ENCODE measurements at regions not wholly inside any gene's neighbourhood (a gene's known extent, or its start where the extent isn't known, plus 50 kb on each side); places are given as distances from the start of the nearest gene placed in this dataset.

DNA sequence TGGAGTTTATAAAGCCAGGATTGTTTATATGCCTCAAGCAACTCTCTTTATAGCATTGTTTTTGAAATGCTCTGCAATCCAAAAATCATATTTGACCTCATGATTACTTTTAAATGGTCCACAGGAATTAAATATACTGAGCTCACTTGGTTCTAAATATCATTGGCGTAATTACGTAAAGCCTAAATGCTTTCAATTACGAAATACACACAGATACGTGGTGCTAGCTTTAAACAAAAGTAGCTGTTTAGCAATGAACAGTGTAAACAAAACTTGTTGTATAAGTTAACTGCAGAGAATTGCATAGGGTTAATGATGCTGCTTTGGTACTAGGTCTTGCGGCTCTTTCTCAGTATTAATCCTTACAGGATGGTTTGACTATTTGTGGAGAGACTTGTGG, 346.6 kb downstream of the COG6 start:
- WGBS, 3 donors = 90 to 92% (median 91%) methylated on average over 5 of the region's 5 CpGs

DNA sequence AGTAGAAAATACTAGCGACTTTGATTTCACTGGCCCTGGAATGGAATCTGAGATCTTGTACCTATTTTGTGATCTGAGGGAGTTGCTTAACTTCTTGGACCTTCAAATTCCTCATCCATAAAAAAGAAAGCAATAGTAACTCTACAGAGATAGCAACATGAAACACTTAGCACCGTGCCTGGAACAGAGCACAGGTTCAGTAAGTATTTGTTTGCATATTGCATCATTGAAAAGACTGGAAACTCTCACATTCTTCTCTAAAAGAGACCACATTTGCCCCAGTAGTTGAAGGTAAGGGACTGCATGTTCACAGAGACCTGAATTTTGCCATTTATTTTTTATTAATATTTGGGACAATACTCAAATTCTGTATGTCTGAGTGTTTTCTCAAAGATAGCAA, 358.1 kb downstream of the COG6 start:
- Histone ChIP-seq H3K36me3 (no peaks in the 10 kb centered on the region), H3K27ac (no peak overlapping the region), H3K4me1 (ENCODE audit: insufficient read depth) (peaks cover 3% of the 10 kb centered on the region), H3K27me3 (peaks cover 2% of the 10 kb centered on the region), H3K9me3 (no peaks in the 10 kb centered on the region), H3K4me3 (no peak overlapping the region)
- WGBS, 3 donors = 71 to 81% (median 78%) methylated on average over 2 of the region's 2 CpGs
- TF ChIP-seq, protein P1, sequence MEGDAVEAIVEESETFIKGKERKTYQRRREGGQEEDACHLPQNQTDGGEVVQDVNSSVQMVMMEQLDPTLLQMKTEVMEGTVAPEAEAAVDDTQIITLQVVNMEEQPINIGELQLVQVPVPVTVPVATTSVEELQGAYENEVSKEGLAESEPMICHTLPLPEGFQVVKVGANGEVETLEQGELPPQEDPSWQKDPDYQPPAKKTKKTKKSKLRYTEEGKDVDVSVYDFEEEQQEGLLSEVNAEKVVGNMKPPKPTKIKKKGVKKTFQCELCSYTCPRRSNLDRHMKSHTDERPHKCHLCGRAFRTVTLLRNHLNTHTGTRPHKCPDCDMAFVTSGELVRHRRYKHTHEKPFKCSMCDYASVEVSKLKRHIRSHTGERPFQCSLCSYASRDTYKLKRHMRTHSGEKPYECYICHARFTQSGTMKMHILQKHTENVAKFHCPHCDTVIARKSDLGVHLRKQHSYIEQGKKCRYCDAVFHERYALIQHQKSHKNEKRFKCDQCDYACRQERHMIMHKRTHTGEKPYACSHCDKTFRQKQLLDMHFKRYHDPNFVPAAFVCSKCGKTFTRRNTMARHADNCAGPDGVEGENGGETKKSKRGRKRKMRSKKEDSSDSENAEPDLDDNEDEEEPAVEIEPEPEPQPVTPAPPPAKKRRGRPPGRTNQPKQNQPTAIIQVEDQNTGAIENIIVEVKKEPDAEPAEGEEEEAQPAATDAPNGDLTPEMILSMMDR (IDR thresholded peaks at IDR 0.05) = no peak
- TF ChIP-seq POLR2A (IDR thresholded peaks at IDR 0.05) = no peak
- TF ChIP-seq EP300 (IDR thresholded peaks at IDR 0.05) = no peak
- intact Hi-C loops (cut with DNase I) = no loop called here
- no peak for DNase-seq

More for the DNA sequence above, 346.6 kb downstream of the COG6 start:
- H3K4me1 ChIP-seq (ENCODE audit: insufficient read depth) = no peaks in the 10 kb centered on the region
- H3K9me3 ChIP-seq = no peaks in the 10 kb centered on the region
- DNase-seq = no peak
- intact Hi-C loops (cut with DNase I) = no loop called here
- H3K36me3 ChIP-seq = no peaks in the 10 kb centered on the region
- H3K27ac ChIP-seq = no peak overlapping the region
- H3K4me3 ChIP-seq = no peak overlapping the region
- H3K27me3 ChIP-seq = no peaks in the 10 kb centered on the region
- TF ChIP-seq EP300 (IDR thresholded peaks at IDR 0.05) (no peak), POLR2A (IDR thresholded peaks at IDR 0.05) (no peak)
- TF ChIP-seq, protein P1 (IDR thresholded peaks at IDR 0.05) = no peak

DNA sequence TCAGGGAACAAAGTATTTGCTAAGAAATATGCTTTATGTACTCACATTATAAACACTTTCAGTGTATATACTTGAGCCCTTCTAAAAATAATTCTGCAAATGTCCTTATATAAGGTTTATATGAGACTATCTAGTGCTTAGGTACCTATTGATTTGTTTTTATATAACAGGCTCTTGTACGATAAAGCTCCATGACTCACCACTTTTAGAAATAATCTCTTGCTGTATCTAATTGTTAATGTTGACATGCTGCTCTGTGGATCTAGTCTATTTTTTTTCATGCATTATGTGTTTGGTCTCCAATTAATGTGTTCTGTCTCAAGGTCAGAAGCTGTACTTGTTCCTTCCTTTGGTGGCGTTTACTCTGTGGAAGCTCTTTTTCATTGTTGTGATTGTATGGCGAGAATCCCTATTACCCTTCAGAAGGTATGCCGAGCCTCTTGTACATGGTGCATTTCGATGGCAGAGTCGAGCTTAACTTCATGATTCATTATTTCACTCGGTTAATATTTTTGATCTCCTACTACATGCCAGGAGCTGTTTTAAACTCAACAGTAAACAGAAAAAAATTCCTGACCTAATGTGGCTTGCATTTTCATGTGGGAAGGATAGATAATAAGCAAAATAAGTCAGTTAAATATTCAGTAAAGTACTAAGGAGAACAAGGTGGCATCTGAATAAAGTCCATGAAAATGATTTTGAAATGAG, 361.6 kb downstream of the COG6 start:
- no peak for DNase-seq
- Histone ChIP-seq H3K36me3 (no peaks in the 10 kb centered on the region), H3K9me3 (no peaks in the 10 kb centered on the region), H3K4me1 (ENCODE audit: insufficient read depth) (peaks cover 3% of the 10 kb centered on the region), H3K4me3 (no peak overlapping the region), H3K27me3 (no peaks in the 10 kb centered on the region), H3K27ac (no peak overlapping the region)
- TF ChIP-seq, protein P1 (IDR thresholded peaks at IDR 0.05) = no peak
- WGBS, 3 donors = 59 to 71% (median 67%) methylated on average over 7 of the region's 7 CpGs
- intact Hi-C loops (cut with DNase I) = no loop called here

DNA sequence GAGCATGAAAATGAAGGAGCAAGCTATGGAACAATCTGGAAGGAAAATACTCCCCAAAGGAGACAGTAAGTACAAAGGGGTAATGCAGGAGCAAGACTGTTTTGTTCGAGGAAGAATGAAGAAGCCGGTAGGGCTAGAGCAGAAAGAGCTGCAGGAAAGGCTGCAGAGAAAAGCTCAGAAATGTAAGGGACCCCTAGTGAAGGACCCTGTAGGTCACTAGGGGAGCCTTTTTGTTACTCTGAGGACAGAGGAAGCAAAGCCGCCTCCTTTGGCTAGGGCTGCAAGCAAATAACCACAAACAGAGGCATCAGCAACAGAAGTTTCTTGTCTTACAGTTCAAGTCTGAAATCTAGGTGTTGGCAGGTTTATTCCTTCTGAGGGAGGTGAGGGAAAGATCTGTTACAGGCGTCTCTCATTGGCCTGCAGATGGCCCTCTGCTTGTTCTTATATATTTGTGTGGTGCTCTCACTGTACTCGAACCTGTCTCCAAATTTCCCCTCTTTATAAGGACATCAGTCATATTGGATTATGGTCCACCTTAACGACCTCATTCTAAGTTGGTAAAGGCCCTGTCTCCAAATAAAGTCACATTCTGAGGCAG, 362.3 kb downstream of the COG6 start:
- intact Hi-C loops (cut with DNase I) = no loop called here
- H3K9me3 ChIP-seq = no peaks in the 10 kb centered on the region
- DNase-seq = no peak
- H3K27ac ChIP-seq = no peak overlapping the region
- no peak for TF ChIP-seq POLR2A (IDR thresholded peaks at IDR 0.05)
- peaks cover 3% of the 10 kb centered on the region for H3K4me1 ChIP-seq (ENCODE audit: insufficient read depth)
- no peaks in the 10 kb centered on the region for H3K36me3 ChIP-seq
- WGBS, 3 donors = 82 to 85% (median 83%) methylated on average over 6 of the region's 6 CpGs
- H3K27me3 ChIP-seq = no peaks in the 10 kb centered on the region
- no peak overlapping the region for H3K4me3 ChIP-seq

DNA sequence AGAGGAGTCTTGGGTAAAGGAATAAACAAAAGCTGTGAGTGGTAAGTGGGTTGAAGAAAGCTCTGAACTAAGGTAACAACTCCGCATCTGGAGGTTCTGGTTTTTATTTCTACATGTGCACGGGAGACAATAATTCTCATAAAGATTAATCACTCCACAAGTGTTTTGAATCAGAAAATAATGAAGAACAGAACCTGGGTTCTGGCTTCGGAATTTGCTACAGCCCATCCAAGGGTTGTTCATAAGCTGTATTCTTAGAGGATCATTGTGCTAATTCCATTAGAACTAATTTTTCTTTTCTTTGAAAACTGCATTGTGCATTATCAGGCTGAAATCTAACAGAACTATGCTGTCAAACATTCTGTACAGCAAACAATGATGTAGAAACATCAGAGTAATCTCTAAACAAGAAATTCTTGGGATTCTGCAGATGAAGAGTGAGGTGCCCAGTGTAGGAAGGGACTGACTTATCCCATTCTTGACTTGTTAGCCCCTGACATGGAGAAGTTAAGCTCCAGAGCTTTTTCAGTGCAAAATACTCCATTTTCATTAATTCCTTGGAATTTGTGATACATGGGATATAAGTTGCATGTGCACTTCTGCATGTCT, 368.2 kb downstream of the COG6 start:
- Histone ChIP-seq H3K4me3 (no peak overlapping the region), H3K4me1 (ENCODE audit: insufficient read depth) (no peaks in the 10 kb centered on the region), H3K27me3 (no peaks in the 10 kb centered on the region), H3K36me3 (no peaks in the 10 kb centered on the region), H3K9me3 (no peaks in the 10 kb centered on the region), H3K27ac (no peak overlapping the region)
- TF ChIP-seq POLR2A (IDR thresholded peaks at IDR 0.05) = no peak
- no peak for TF ChIP-seq EP300 (IDR thresholded peaks at IDR 0.05)
- 84 to 96% (median 91%) methylated on average over 3 of the region's 3 CpGs for WGBS, 3 donors
- intact Hi-C loops (cut with DNase I) = no loop called here
- DNase-seq = no peak
